ENCODE measurements at regions not wholly inside any gene's neighbourhood (a gene's known extent, or its start where the extent isn't known, plus 50 kb on each side); places are given as distances from the start of the nearest gene placed in this dataset.

DNA sequence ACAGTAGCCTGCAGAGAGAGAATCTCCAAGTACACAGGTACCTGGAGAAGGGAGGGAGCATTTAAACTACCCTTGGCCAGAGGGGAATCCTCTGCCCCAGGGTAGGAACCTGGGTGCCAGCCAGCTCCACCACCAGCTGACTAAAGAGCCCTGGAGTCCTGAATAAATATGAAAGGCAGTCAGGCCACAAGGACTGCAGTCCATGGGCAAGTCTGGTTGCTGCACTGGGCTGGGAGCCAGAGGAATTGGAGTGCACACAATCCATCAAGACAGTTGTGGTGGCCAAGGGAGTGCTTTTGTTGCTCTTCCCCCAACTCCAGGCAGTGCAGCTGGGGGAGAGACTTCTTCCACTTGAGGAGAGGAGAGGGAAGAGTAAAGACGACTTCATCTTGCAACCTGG, 172.5 kb downstream of the HNRNPD start:
- TF ChIP-seq, protein P1, sequence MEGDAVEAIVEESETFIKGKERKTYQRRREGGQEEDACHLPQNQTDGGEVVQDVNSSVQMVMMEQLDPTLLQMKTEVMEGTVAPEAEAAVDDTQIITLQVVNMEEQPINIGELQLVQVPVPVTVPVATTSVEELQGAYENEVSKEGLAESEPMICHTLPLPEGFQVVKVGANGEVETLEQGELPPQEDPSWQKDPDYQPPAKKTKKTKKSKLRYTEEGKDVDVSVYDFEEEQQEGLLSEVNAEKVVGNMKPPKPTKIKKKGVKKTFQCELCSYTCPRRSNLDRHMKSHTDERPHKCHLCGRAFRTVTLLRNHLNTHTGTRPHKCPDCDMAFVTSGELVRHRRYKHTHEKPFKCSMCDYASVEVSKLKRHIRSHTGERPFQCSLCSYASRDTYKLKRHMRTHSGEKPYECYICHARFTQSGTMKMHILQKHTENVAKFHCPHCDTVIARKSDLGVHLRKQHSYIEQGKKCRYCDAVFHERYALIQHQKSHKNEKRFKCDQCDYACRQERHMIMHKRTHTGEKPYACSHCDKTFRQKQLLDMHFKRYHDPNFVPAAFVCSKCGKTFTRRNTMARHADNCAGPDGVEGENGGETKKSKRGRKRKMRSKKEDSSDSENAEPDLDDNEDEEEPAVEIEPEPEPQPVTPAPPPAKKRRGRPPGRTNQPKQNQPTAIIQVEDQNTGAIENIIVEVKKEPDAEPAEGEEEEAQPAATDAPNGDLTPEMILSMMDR (IDR thresholded peaks at IDR 0.05; ENCODE audit: low read length) = no peak
- TF ChIP-seq EZH2 (IDR thresholded peaks at IDR 0.05; ENCODE audit: borderline replicate concordance, low read length) = no peak

Data from OCI-LY1 (cell line).